NCI-H2196 (cell line): ENCODE measurements at regions not wholly inside any gene's neighbourhood (a gene's known extent, or its start where the extent isn't known, plus 50 kb on each side); places are given as distances from the start of the nearest gene placed in this dataset.

Experiments
- DNase-seq: peaks from one replicate; lab custom pipeline; 2025; ENCODE audit not compliant: unreplicated experiment; lab: John Stamatoyannopoulos, UW

DNA sequence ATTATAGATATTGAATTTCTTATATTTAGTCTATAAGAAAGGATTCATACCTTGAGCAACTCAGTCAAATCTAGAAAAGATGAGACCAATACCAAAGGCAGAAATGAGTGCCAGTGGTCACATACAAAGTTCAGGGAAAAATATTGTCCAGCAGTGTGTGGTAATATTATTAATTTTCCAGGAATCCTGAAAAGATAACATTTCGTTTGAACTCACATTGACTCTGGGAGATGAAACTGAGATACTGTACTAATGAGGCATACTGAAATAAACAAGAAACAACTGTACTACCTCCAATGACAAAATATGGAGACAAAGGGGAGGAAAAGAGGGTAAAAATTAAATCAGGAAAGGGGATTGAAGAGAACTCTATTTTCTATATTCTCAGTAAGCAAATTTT is 212.4 kb downstream of the TRAM1L1 start:
- DNase-seq: no peak

DNA sequence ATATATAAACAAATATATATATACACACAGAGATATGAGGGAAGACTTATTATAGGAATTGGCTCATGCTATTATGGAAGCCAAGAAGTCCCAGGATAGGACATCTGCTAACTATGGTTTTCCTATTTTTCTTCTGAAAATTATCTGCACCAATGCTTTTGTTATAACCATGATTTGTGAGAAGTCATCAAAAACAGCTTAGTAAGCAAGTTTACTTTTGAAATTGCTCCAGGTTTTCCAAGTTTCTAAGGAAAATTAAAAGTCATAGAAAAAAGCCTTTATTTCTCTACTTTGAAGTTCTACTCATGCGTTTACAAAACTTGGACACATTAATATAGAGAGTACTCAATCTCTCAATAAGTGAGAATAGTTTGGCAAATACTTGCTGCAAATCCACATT is 213.1 kb downstream of the TRAM1L1 start:
- no peak for DNase-seq

- no peak for DNase-seq
These were observed 214.7 kb downstream of the TRAM1L1 start for GRCh38 chr4:116870686-116871085.

- no peak for DNase-seq
These were observed 219.3 kb downstream of the TRAM1L1 start for GRCh38 chr4:116866106-116866505.

- DNase-seq: no peak
These were observed 222.8 kb downstream of the TRAM1L1 start for GRCh38 chr4:116862592-116862991.

DNA sequence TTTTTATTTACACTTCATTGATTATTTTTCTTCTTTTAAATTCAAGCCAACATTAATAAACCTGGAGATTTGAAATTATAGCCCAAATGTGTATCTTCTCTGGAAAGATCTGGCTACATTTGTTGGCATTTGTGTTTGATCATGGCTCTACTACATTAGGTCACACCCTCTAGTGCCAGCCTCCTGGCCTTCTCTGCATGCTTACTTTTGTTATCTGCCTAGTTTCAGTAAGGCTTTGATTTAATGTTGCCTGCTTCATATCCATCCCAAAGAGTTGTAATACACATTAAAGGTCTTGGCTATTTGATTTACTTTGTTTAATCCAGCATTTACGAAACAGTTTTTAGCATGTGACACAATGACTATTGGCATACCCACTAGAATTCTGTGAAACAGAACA is 224.5 kb downstream of the TRAM1L1 start:
- no peak for DNase-seq

DNA sequence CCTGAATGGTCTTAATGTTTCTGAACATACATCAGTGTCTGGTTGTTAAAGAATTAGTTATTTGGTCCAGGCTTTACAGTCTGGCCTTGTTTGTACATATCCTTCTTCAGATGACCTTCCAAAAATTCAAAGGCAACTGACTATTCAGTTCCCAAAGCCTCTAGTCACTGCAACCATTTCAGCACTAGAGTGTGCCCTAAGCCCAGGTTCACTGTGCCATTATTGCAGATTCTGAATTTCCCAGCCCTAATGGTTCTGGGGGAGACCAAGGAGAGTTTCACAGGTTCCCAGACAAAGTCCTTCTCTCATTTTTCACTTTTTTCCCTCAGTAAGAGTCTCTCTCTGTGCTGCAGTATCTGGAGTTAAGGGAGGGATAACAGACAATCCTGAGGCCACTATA is 235.8 kb downstream of the TRAM1L1 start:
- no peak for DNase-seq

GRCh38 chr4:116847616-116848015 is 237.8 kb downstream of the TRAM1L1 start:
- no peak for DNase-seq

DNA sequence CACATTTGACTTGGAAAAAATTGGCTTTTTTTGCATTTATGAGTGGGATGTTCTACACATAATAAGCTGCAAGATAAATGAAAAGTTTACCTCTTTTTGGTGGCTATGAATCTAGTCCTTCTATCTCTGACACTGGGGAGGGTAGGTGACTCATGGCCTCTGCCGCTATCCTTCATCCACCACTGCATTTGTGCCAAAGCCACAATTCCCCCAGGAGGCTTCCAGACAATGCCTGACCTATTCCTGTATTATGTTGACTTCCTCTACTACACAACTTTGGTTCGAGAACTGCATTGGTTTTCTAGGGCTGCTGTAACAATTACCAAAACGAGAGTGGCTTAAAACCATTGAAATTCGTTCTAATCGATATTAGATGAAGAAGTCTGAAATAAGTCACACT is 245.6 kb downstream of the TRAM1L1 start:
- DNase-seq: no peak

- no peak for DNase-seq
These were observed 246.8 kb downstream of the TRAM1L1 start for GRCh38 chr4:116838609-116839008.

- DNase-seq: no peak
These were observed 256.2 kb downstream of the TRAM1L1 start for GRCh38 chr4:116829187-116829586.

DNA sequence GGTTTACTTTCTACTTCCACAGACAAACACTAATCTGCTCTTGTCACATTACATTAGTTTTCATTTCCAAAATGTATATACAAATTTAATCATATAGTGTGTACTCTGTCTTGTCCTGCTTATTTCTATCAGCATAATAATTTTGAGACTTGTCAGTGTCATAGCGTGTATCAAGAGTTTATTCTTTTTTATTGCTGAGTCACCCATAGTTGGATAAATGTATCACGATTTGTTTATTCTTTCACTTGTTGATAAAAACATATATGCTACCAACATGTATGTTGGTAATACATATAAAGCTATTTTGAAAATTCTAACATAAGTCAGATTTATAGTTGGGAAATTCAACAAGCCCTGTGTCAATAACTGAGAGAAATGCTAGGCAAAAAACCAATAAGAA is 261.2 kb downstream of the TRAM1L1 start:
- no peak for DNase-seq

GRCh38 chr4:116811730-116812129 is 273.6 kb downstream of the TRAM1L1 start:
- DNase-seq: no peak

DNA sequence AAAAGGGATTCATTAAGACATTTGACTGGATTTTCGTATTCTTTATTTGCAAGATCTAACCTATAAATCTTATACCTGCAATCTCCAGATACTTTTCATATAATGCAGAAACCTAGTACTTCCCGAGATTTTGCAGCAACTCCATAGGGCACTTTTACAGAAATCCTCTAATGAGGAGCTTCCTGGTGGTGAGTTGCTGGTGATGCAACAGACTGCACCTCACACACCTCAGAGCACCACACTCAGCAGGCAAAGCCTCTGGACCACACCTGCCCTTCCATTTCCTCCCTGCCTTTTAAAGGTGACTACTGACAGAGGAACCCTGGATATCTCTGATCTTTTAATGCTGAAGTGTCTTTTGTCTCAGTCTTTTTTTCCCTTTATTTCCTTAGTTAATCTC is 289.4 kb downstream of the TRAM1L1 start:
- no peak for DNase-seq

GRCh38 chr4:116788723-116789122 is 296.7 kb downstream of the TRAM1L1 start:
- no peak for DNase-seq

DNA sequence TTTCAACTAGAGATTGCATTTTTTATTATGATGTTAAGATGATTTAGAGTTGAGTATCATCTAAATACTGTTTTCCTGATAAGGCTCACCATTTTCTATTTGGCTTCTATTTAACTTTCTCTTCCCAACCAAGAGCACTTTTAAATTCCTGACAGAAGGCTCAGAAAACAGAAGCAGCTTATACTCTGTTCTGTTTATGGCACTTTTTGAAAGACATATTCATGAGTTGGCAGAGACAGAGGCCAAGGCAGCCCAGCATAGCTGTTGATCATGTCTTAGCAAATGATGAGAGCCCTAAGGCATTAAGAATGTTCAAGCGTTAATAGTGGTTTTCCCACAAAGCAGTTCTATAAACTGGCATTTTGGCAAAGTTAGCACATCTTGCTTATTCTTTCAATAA is 330.3 kb downstream of the TRAM1L1 start:
- DNase-seq: no peak

DNA sequence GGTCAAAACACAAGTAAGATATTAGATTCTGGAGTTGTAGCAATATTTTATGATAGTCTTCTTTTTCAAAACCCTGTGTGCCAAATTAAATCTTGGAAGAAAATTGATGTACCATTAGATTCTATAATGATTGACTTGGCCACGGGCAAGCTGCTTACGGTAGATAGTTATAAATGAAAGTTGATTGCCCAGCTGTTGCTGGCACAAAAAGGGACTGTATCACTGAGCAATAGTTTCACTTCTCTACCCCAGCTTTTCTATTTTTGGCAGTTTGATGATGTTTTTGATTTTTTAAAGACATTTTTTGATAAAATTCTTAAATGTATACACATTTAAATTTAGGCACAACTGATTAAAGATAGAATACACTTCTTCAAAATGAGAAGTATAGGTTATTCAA is 333.3 kb downstream of the TRAM1L1 start:
- DNase-seq: no peak

GRCh38 chr4:116736756-116737155 is 348.6 kb downstream of the TRAM1L1 start:
- no peak for DNase-seq

DNA sequence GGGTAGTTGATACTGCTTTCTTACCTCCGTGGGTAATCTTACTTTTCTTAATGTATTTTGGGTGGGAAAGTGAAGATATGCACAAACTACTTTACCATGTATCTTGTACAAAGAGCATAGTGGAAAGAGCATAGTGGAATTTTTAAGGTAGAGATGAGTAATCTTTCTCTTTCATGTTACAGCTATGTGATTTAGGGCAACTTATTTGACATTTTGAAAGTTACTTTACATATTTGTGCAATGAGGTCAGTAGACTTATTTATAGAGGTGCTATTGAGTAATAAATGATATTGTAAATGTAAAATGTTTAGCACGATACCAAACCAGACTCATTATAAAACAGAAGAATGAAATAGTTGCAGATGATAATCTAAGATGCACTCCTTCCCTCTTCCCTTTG is 351.2 kb downstream of the TRAM1L1 start:
- DNase-seq: no peak

- DNase-seq: no peak
These were observed 352.0 kb downstream of the TRAM1L1 start for GRCh38 chr4:116733370-116733769.

DNA sequence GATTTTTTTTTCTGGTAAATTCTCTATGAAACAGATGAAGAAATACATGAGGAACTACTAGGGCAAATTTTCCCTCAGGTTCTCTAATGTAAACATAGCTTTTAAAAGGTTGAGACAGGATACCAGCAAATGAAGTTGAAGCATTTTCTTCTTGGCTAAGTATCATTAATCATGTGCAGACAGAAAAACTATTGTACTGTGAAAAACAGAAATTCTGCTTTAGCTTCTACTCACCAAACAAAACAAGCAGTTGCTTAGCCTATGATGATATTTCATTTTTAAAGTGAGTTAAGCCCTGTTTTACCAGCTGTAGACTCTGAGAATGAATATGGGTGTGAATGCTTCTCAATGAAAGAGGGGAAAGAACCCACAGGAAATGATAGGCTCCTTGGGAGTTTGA is 358.9 kb downstream of the TRAM1L1 start:
- DNase-seq: no peak

DNA sequence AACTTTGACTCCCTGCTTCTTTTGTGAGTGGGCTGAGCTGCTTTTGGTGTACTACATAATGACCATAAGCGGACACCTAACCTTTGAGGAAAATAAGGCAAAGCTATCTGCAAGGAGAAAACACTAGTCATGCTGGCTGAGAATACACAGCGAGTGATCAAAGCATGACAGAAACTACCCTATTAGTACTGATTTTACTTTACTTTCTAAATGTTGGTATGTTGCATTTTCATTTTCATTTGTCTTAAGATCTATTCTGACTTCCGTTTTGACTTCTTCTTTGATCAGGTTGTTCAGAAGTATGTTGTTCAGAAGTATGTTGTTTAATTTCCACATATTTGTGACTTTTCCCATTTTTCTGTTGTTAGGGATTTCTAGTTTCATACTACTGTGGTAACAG is 361.1 kb downstream of the TRAM1L1 start:
- DNase-seq: no peak

GRCh38 chr4:116705466-116705865 is 379.9 kb downstream of the TRAM1L1 start:
- no peak for DNase-seq

GRCh38 chr4:116702949-116703348 is 382.4 kb downstream of the TRAM1L1 start:
- DNase-seq: no peak
